ENCODE measurements at regions not wholly inside any gene's neighbourhood (a gene's known extent, or its start where the extent isn't known, plus 50 kb on each side); places are given as distances from the start of the nearest gene placed in this dataset.

GRCh38 chr14:58697930-58698642, 60.3 kb downstream of the DACT1 start:
- no peaks in the 10 kb centered on the region for H3K27me3 ChIP-seq (ENCODE audit: control insufficient read depth, insufficient read depth, low read length)
- no peak overlapping the region for H3K27ac ChIP-seq (ENCODE audit: low read depth, low read length)
- no peaks in the 10 kb centered on the region for H3K4me1 ChIP-seq (ENCODE audit: control insufficient read depth, insufficient read depth, low read length)
- H3K4me3 ChIP-seq (ENCODE audit: low read length): no peak overlapping the region
- no peak overlapping the region for H3K9ac ChIP-seq (ENCODE audit: low read length)
- no peaks in the 10 kb centered on the region for H3K36me3 ChIP-seq (ENCODE audit: control insufficient read depth, insufficient read depth, low read length)

GRCh38 chr14:58699681-58700205, 62.0 kb downstream of the DACT1 start:
- Histone ChIP-seq H3K4me3 (ENCODE audit: low read length) (no peak overlapping the region), H3K9ac (ENCODE audit: low read length) (no peak overlapping the region), H3K4me1 (ENCODE audit: control insufficient read depth, insufficient read depth, low read length) (no peaks in the 10 kb centered on the region), H3K27ac (ENCODE audit: low read depth, low read length) (no peak overlapping the region), H3K36me3 (ENCODE audit: control insufficient read depth, insufficient read depth, low read length) (no peaks in the 10 kb centered on the region), H3K27me3 (ENCODE audit: control insufficient read depth, insufficient read depth, low read length) (no peaks in the 10 kb centered on the region)

GRCh38 chr14:58701156-58701555, 63.4 kb downstream of the DACT1 start:
- no peak overlapping the region for H3K9ac ChIP-seq (ENCODE audit: low read length)
- H3K4me3 ChIP-seq (ENCODE audit: low read length): no peak overlapping the region
- H3K4me1 ChIP-seq (ENCODE audit: control insufficient read depth, insufficient read depth, low read length): no peaks in the 10 kb centered on the region
- no peaks in the 10 kb centered on the region for H3K36me3 ChIP-seq (ENCODE audit: control insufficient read depth, insufficient read depth, low read length)
- H3K27me3 ChIP-seq (ENCODE audit: control insufficient read depth, insufficient read depth, low read length): no peaks in the 10 kb centered on the region
- H3K27ac ChIP-seq (ENCODE audit: low read depth, low read length): no peak overlapping the region

DNA sequence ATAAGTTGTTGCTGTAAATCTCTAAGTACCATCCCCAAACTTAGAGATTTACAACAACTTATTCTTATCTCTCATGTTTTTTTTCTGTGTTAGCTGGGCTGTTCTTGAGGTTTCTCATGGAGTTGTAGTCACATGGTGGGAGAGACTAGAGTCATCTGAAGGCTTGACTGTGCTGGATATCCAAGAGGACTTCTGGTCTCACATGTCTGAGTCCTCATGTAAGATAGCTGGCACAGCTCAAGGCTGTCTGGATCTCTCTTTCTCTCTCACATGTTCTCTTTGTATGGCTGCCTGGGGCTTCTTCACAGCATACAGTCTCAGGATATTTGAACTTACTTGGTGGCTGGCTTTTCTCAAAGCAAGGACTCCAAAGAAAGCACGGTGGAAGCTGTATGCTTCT, 63.8 kb downstream of the DACT1 start:
- Histone ChIP-seq H3K27ac (ENCODE audit: low read depth, low read length) (no peak overlapping the region), H3K4me3 (ENCODE audit: low read length) (no peak overlapping the region), H3K27me3 (ENCODE audit: control insufficient read depth, insufficient read depth, low read length) (no peaks in the 10 kb centered on the region), H3K9ac (ENCODE audit: low read length) (no peak overlapping the region), H3K36me3 (ENCODE audit: control insufficient read depth, insufficient read depth, low read length) (no peaks in the 10 kb centered on the region), H3K4me1 (ENCODE audit: control insufficient read depth, insufficient read depth, low read length) (no peaks in the 10 kb centered on the region)

DNA sequence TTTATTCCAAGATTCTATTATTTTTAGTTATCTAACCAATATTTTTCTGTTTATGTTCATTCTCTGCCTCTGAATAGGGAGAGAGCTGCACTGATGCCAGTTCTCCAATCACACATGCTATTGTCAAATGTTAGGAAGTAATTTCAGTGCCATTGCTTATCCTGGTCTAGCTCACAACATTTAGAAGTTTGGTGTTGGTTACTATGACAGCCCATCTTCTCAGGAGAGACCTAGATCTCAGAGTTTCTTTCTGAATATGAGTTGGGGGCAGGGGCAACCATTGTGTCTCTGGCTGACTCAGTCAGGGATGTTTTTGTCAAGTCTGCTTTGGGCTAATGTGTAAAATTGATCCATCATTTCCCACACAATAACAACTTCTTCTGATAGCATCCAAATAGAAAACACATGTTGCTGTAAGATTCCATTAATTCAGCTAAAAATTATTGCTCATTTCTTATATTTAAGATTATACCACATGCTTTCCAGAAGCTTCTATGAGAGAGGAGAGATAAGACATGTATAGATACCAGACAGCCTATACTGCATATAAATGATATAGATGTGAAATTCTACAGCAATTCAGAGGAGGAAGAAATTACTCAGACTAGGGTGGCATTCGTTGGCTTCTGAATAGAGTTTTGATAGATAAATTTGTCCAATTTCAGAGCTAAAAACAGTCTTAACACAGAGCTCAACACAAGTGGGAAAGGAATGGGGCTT, 64.8 kb downstream of the DACT1 start:
- Histone ChIP-seq H3K4me3 (ENCODE audit: low read length) (no peak overlapping the region), H3K9ac (ENCODE audit: low read length) (no peak overlapping the region), H3K27ac (ENCODE audit: low read depth, low read length) (no peak overlapping the region), H3K27me3 (ENCODE audit: control insufficient read depth, insufficient read depth, low read length) (no peaks in the 10 kb centered on the region), H3K36me3 (ENCODE audit: control insufficient read depth, insufficient read depth, low read length) (no peaks in the 10 kb centered on the region), H3K4me1 (ENCODE audit: control insufficient read depth, insufficient read depth, low read length) (no peaks in the 10 kb centered on the region)

DNA sequence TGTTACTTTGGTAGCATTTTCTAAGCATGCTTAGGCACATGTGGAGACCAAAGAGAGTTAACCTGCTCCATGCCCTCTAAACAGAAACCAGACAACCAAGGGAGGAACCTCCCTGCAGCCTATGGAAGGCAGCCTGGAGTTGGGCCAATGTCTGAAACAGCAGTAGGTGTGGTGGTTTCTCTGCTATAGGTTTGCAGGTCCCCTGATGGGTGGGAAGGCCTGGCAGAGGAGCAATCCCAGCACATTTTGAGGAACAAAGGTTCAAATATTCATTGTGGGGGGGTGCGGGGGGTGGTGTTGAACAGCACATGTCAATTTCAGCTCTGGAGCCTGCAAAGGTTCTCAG, 65.4 kb downstream of the DACT1 start:
- Histone ChIP-seq H3K27ac (ENCODE audit: low read depth, low read length) (no peak overlapping the region), H3K27me3 (ENCODE audit: control insufficient read depth, insufficient read depth, low read length) (no peaks in the 10 kb centered on the region), H3K9ac (ENCODE audit: low read length) (no peak overlapping the region), H3K4me1 (ENCODE audit: control insufficient read depth, insufficient read depth, low read length) (no peaks in the 10 kb centered on the region), H3K4me3 (ENCODE audit: low read length) (no peak overlapping the region), H3K36me3 (ENCODE audit: control insufficient read depth, insufficient read depth, low read length) (no peaks in the 10 kb centered on the region)

DNA sequence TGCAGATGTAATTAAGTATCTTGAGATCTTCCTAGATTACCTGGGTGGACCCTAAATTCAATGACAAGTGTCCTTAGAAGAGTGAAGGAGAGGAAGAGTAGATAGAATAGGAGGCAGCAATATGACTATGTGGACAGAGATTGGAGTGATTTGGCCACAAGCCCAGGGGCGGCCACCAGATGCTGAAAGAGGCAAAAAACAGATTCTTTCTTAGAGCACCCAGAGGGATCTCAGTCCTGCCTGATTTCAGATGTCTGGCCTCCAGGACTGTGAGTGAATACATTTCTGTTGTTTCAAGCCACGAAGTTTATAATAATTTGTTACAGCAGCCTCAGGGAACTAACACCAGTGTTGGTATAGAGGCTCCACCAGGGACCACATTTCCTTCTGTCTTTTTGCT, 67.3 kb downstream of the DACT1 start:
- H3K4me3 ChIP-seq (ENCODE audit: low read length): no peak overlapping the region
- no peak overlapping the region for H3K9ac ChIP-seq (ENCODE audit: low read length)
- H3K4me1 ChIP-seq (ENCODE audit: control insufficient read depth, insufficient read depth, low read length): no peaks in the 10 kb centered on the region
- no peak overlapping the region for H3K27ac ChIP-seq (ENCODE audit: low read depth, low read length)
- H3K36me3 ChIP-seq (ENCODE audit: control insufficient read depth, insufficient read depth, low read length): no peaks in the 10 kb centered on the region
- no peaks in the 10 kb centered on the region for H3K27me3 ChIP-seq (ENCODE audit: control insufficient read depth, insufficient read depth, low read length)

DNA sequence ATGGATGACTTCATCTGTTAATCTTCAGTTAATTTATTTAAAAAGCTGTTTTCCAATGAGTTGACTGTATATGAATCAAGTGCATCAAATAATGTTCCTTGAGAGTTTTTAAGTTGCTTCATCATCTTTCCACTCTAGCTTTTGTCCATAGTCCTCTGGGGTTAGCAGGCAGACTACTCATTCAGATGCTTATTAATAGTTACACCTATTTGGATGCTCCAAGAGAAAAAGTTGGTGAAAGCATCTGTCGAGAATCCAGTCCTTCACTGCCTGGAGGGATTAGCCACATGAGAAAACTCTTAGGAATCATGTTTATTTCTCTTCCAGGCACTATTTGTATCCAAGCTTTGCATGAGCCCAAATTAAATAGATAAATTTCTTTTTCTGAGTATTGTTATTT, 70.2 kb downstream of the DACT1 start:
- Histone ChIP-seq H3K36me3 (ENCODE audit: control insufficient read depth, insufficient read depth, low read length) (no peaks in the 10 kb centered on the region), H3K4me3 (ENCODE audit: low read length) (no peak overlapping the region), H3K9ac (ENCODE audit: low read length) (no peak overlapping the region), H3K27ac (ENCODE audit: low read depth, low read length) (no peak overlapping the region), H3K27me3 (ENCODE audit: control insufficient read depth, insufficient read depth, low read length) (no peaks in the 10 kb centered on the region), H3K4me1 (ENCODE audit: control insufficient read depth, insufficient read depth, low read length) (no peaks in the 10 kb centered on the region)

DNA sequence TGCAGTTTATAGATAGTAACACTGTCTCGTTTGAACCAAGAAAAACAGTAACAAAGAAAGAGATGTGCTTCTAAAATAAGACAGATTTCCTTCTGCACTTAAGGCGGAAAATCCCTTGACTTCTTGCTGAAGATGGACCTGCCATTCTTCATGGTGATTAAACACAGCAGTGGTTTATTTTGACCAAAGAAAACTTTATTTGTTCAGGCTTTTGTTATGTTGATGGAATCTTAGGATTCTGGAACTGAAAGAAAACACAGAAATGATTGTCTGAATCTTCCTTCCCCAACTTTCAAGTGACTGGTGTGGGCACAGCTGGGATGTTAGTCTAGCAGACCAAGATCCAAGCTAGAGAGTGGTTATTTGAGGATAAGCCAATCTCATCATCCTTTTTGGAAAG, 72.2 kb downstream of the DACT1 start:
- Histone ChIP-seq H3K4me3 (ENCODE audit: low read length) (no peak overlapping the region), H3K9ac (ENCODE audit: low read length) (no peak overlapping the region), H3K4me1 (ENCODE audit: control insufficient read depth, insufficient read depth, low read length) (no peaks in the 10 kb centered on the region), H3K27ac (ENCODE audit: low read depth, low read length) (no peak overlapping the region), H3K27me3 (ENCODE audit: control insufficient read depth, insufficient read depth, low read length) (no peaks in the 10 kb centered on the region), H3K36me3 (ENCODE audit: control insufficient read depth, insufficient read depth, low read length) (no peaks in the 10 kb centered on the region)

DNA sequence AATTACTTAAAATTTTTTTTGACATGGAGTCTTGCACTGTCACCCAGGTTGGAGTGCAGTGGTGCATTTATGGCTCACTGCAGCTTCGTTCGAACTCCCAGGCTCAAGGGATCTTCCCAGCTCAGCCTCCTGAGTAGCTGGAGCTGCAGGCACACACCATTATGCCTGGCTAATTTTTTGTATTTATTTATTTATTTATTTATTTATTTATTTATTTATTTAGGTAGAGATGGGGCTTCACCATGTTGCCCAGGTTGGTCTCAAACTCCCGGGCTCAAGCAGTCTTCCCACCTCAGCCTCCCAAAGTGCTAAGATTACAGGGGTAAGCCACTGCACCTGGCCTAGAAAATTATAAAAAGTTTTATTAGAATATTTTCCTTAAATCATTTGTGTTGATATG, 73.6 kb downstream of the DACT1 start:
- no peak overlapping the region for H3K9ac ChIP-seq (ENCODE audit: low read length)
- no peaks in the 10 kb centered on the region for H3K36me3 ChIP-seq (ENCODE audit: control insufficient read depth, insufficient read depth, low read length)
- no peak overlapping the region for H3K27ac ChIP-seq (ENCODE audit: low read depth, low read length)
- no peaks in the 10 kb centered on the region for H3K27me3 ChIP-seq (ENCODE audit: control insufficient read depth, insufficient read depth, low read length)
- no peaks in the 10 kb centered on the region for H3K4me1 ChIP-seq (ENCODE audit: control insufficient read depth, insufficient read depth, low read length)
- H3K4me3 ChIP-seq (ENCODE audit: low read length): no peak overlapping the region

GRCh38 chr14:58712357-58712756, 74.6 kb downstream of the DACT1 start:
- no peak overlapping the region for H3K4me3 ChIP-seq (ENCODE audit: low read length)
- H3K9ac ChIP-seq (ENCODE audit: low read length): no peak overlapping the region
- no peak overlapping the region for H3K27ac ChIP-seq (ENCODE audit: low read depth, low read length)
- H3K27me3 ChIP-seq (ENCODE audit: control insufficient read depth, insufficient read depth, low read length): no peaks in the 10 kb centered on the region
- no peaks in the 10 kb centered on the region for H3K4me1 ChIP-seq (ENCODE audit: control insufficient read depth, insufficient read depth, low read length)
- H3K36me3 ChIP-seq (ENCODE audit: control insufficient read depth, insufficient read depth, low read length): no peaks in the 10 kb centered on the region

GRCh38 chr14:58713677-58714076, 75.9 kb downstream of the DACT1 start:
- Histone ChIP-seq H3K4me3 (ENCODE audit: low read length) (no peak overlapping the region), H3K9ac (ENCODE audit: low read length) (no peak overlapping the region), H3K27ac (ENCODE audit: low read depth, low read length) (no peak overlapping the region), H3K4me1 (ENCODE audit: control insufficient read depth, insufficient read depth, low read length) (no peaks in the 10 kb centered on the region), H3K36me3 (ENCODE audit: control insufficient read depth, insufficient read depth, low read length) (no peaks in the 10 kb centered on the region), H3K27me3 (ENCODE audit: control insufficient read depth, insufficient read depth, low read length) (no peaks in the 10 kb centered on the region)

DNA sequence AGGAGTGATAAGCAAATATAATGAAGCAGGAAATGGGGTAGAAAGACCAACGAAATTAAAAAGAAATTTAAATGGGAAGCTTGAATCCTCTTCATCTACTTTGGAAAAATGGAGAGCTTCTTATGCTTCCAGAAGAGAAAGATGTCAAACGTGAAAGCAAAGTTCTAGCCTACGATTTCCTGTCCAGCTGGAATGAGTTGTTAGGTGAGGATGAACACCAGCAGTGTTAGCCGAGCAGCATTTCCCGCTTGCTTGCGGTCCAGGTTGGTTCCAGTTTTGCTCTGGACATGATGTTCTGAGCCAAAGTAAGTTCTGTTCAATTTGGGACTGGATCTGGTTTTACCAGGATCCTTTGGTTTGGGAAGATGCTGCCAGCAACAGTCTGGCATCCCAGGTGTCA, 78.9 kb downstream of the DACT1 start:
- Histone ChIP-seq H3K4me3 (ENCODE audit: low read length) (no peak overlapping the region), H3K4me1 (ENCODE audit: control insufficient read depth, insufficient read depth, low read length) (no peaks in the 10 kb centered on the region), H3K27ac (ENCODE audit: low read depth, low read length) (no peak overlapping the region), H3K27me3 (ENCODE audit: control insufficient read depth, insufficient read depth, low read length) (no peaks in the 10 kb centered on the region), H3K36me3 (ENCODE audit: control insufficient read depth, insufficient read depth, low read length) (no peaks in the 10 kb centered on the region), H3K9ac (ENCODE audit: low read length) (no peak overlapping the region)
